ENCODE measurements at regions not wholly inside any gene's neighbourhood (a gene's known extent, or its start where the extent isn't known, plus 50 kb on each side); places are given as distances from the start of the nearest gene placed in this dataset.

GRCh38 chr13:106287351-106287750 lies 248.1 kb downstream of the EFNB2 start:
- TF ChIP-seq RAD21 (IDR thresholded peaks at IDR 0.05; ENCODE audit: low read depth) = no peak
- no peak for TF ChIP-seq FOXM1 (IDR thresholded peaks at IDR 0.05; ENCODE audit: borderline replicate concordance, low read depth)
- TF ChIP-seq REST (IDR thresholded peaks at IDR 0.05; ENCODE audit: low read depth) = no peak
